T47D (cell line): ENCODE measurements at regions not wholly inside any gene's neighbourhood (a gene's known extent, or its start where the extent isn't known, plus 50 kb on each side); places are given as distances from the start of the nearest gene placed in this dataset.
"Not testable (repeated sequence)": the region's sequence is repeated elsewhere in the genome, so short reads cannot be mapped to it uniquely, and the experiment has no call there.

Experiments
- DNase-seq, 2 experiments: peaks; one replicate each; pipeline versions ENCODE4 v3.0.0 to v3.0.0-alpha.2; 2011 to 2012; ENCODE audit warnings: low read depth in 1 of 2, low spot score in 1 of 2
- JUND ChIP-seq: IDR thresholded peaks from 2 replicates; pipeline ENCODE4 v1.6.1; 2012; ENCODE audit warnings: low read depth
- in situ Hi-C: cut with HindIII; loops from 2 replicates; pipeline ENCODE4 v1.10.0; 2016; ENCODE audit warnings: low sequenced_read_pairs, low pct_unique_long_range_greater_than_20kb

DNA sequence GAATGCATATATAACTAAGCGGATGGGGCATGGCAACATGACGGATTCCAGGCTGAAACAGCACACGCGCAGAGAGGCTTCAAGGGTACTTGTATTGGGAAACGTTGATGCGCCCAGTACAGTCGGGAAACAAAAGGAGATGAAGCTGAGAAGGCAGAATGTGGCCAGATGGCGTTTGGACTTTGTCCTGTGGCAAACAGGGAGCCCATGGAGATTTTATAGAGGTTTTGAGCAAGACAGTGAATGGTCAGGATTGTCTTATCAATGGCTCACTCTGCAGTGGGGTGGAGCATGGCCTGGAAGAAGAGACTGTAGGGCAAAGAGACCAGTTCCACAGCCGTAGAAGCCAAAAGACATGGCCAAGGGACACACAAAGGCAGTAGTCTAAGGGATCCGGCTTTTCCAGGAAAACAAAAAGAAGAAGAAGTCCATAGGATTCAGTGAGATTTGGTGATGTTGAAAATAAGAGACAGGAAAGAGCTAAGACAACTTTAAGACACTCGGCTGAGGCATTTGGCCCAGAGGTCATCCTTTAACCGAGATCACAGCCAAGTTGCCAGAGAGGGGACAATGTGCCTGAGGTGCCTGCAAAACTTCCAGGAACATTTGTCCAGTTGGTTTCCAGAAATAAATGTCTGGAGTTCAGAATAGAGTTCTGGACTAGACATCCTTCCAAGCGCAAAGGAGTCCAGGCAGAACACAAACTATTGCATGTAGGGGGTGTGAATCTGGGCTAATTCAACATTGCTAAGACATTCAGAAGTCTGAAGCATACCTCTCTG is 123.0 kb upstream of the RREB1 start:
- no peak for DNase-seq
- TF ChIP-seq JUND = no peak
- in situ Hi-C loops = no loop called here

- no peak for DNase-seq
- in situ Hi-C loops = no loop called here
- no peak for TF ChIP-seq JUND
These were observed 121.4 kb upstream of the RREB1 start for GRCh38 chr6:6986344-6986743.

DNA sequence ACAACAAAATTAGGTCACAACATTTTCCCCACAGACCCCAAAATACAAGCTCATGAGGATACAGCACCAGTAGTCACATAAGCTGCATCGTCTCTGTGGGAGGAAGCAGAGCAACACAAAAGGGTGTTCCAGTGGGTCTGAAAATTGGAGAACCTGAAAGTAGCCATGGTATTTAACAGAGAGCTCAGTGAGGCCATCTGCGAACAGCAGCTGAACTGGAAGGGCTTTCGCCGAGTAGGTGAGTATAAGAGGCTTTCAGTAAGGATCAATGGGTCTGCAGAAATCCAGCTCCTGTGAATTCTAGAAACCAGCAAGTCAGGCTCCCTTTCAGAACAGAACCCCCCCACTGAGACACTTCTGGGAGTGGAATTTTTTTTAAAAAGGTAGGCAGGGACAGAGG is 120.0 kb upstream of the RREB1 start:
- TF ChIP-seq JUND = no peak
- DNase-seq = no peak
- in situ Hi-C loops = no loop called here

- DNase-seq, in situ Hi-C loops: not testable (repeated sequence)
These were observed 117.7 kb upstream of the RREB1 start for GRCh38 chr6:6990059-6990458.

DNA sequence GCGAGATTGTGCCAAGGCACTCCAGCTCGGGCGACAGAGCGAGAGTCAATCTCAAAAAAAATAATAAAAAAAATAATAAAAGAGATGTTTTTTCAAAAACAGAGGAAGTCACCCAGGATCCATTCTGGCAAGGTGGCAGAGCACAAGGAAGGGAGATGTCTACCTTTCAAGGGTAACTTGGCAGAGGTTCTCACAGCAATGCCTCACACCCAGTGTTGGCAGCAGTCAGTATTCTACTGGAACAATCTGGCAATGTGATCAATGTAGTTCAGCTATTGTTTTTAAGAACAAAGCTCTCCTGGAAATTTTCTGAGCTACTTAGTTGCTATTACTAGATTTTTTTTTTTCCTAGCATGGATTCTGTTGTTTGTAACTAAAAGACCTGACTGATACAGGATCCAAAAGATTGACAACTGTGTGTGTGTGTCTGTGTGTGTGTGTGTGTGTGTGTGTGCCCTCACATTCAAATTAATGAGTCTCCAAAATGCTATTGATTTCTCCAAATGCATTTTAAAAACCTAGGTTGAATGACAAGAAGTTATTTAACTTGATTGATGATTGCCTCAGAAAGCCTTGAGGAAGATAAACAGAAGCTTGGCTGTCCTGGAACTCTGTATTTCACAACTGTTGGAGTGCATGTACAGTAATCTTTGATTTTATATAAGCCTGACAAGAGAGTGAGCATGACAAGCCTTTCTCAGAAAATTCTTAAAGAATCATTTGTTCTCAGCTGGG is 114.1 kb upstream of the RREB1 start:
- in situ Hi-C loops = no loop called here
- DNase-seq = no peak
- no peak for TF ChIP-seq JUND

- DNase-seq = no peak
- in situ Hi-C loops = no loop called here
- TF ChIP-seq JUND = no peak
These were observed 113.0 kb upstream of the RREB1 start for GRCh38 chr6:6994796-6995195.

DNA sequence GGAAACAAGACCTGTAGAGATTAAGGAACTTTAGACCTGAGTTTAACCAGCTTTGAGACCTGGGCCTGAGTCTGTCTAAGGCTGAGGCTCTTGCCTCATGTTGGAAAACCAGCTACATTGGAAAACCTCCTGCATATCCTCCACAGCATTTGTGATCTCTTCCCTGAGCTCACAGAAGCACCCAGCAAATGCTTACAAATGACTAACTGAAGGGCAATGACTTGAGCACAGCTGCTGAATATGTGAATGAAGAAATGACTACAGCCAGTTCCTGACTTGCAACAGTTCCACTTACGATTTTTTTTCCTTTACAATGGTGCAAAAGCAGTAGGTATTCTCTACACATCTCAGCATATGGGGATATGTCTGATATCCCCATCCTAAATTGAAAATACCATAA is 112.4 kb upstream of the RREB1 start:
- TF ChIP-seq JUND = no peak
- in situ Hi-C loops = no loop called here

DNA sequence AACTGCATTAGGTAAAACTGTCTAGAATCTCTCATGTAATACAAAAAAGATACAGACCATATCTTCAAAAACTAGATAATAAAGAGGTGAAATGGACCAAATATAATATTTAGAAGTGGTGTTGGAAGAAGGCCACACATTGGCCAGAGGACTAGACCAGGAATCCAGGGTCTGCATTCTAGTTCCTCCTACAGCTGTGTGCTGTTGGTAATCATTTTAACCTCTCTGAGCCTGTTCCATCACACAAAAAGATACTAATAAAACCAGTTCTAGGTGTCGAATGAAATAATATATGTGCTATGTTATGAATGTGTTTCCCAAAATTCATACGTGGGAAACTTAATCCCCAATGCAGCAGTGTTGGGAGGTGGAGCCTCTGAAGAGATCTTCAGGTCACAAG is 111.6 kb upstream of the RREB1 start:
- in situ Hi-C loops = no loop called here
- DNase-seq = no peak
- TF ChIP-seq JUND = no peak

More for the DNA sequence above, 112.4 kb upstream of the RREB1 start:
- no peak for DNase-seq

GRCh38 chr6:6997263-6998193 is 110.2 kb upstream of the RREB1 start:
- in situ Hi-C loops = no loop called here
- DNase-seq = peak in 1 of 2 experiments; percentile 19
- no peak for TF ChIP-seq JUND

DNA sequence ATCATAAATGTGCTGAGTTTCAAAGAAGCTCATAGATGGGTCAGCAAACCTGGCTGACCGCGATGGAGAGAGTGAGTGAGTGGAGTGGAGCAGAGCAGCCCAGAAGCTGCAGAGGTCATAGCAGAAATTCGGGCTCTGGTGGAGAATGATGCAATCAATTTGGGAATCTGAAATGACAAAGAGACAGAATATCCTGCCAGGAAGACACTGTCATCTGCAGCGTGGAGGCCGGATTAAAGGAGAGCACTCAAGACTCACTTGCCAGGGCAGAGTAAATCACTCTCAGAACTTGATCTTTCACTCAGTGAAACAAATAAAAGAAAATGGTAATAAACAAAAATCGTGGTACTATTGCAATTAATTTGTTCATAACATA is 109.6 kb upstream of the RREB1 start:
- TF ChIP-seq JUND = no peak
- in situ Hi-C loops = no loop called here
- DNase-seq = peak in 1 of 2 experiments; percentile 17

- in situ Hi-C loops = no loop called here
- peak in 1 of 2 experiments; percentile 85 for DNase-seq
- TF ChIP-seq JUND = no peak
These were observed 106.7 kb upstream of the RREB1 start for GRCh38 chr6:7000825-7001777.

GRCh38 chr6:7003041-7003440 is 104.7 kb upstream of the RREB1 start:
- TF ChIP-seq JUND = no peak
- in situ Hi-C loops = no loop called here

More at GRCh38 chr6:7003041-7003440, 104.7 kb upstream of the RREB1 start:
- DNase-seq = no peak
